ENCODE measurements at regions not wholly inside any gene's neighbourhood (a gene's known extent, or its start where the extent isn't known, plus 50 kb on each side); places are given as distances from the start of the nearest gene placed in this dataset.
"Not testable (repeated sequence)": the region's sequence is repeated elsewhere in the genome, so short reads cannot be mapped to it uniquely, and the experiment has no call there.

GRCh38 chrX:74009041-74009440, 156.5 kb upstream of the XIST start:
- no peaks in the 10 kb centered on the region for H3K27me3 Mint-ChIP-seq (ENCODE audit: low read depth in 3 of 3)
- no peak for DNase-seq
- no peaks in the 10 kb centered on the region for H3K4me1 Mint-ChIP-seq
- no peaks in the 10 kb centered on the region for H3K9me3 Mint-ChIP-seq
- no peak overlapping the region for H3K4me3 Mint-ChIP-seq
- H3K27ac Mint-ChIP-seq = peak overlapping the region in 1 of 6 donors; percentile 31
- peaks cover 0 to 12% (median 11%) of the 10 kb centered on the region in 3 donors for H3K36me3 Mint-ChIP-seq

DNA sequence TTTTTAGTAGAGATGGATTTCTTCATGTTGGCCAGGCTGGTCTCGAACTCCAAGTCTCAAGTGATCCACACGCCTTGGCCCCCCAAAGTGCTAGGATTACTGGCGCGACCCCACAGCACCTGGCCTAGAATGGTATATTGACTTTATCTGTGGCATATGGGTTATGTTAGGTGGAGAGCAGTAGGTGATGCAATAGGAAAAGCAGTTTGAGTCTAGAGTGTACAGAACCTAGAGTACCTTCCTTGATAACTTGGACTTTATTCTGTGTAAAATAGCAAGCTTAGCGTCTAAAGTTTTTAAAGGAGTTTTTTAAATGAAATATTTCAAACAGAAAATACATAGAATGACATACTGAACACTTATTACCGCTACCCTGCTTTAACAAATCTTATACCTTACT, 139.5 kb upstream of the XIST start:
- H3K36me3 Mint-ChIP-seq = peaks cover 6 to 14% (median 9%) of the 10 kb centered on the region in 3 donors
- no peak for DNase-seq
- no peak overlapping the region for H3K27ac Mint-ChIP-seq
- no peaks in the 10 kb centered on the region for H3K27me3 Mint-ChIP-seq (ENCODE audit: low read depth in 3 of 3)
- H3K9me3 Mint-ChIP-seq = no peaks in the 10 kb centered on the region
- H3K4me1 Mint-ChIP-seq = peaks cover 1 to 8% of the 10 kb centered on the region in 2 donors
- H3K4me3 Mint-ChIP-seq = no peak overlapping the region

DNA sequence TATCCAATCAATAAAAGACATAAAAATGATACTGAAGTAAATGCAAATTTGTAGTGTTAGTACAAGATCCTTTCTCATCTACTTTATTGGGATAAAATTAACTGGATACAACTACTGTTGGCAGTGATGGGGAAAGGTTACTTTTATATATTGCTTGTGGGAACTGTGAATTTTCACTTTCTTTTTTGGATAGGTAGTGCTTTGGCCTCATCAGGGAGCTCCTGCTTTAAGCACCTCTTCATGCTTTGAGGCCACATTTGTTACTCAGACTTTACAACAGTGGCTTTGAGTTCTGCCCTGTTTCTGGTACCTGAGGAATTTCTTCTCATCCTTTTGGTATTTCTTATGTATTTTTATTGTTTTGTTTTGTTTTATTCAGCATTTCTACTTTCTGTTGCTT, 134.7 kb upstream of the XIST start:
- Mint-ChIP-seq H3K36me3 (peaks cover 3 to 12% (median 12%) of the 10 kb centered on the region in 3 donors), H3K4me1 (peaks cover 4 to 22% of the 10 kb centered on the region in 2 donors), H3K9me3 (no peaks in the 10 kb centered on the region), H3K4me3 (no peak overlapping the region), H3K27me3 (ENCODE audit: low read depth in 3 of 3) (no peaks in the 10 kb centered on the region), H3K27ac (peak overlapping the region in 3 of 6 donors; percentile 22 to 75 (median 68))
- DNase-seq = no peak

GRCh38 chrX:73979551-73980131, 127.1 kb upstream of the XIST start:
- Mint-ChIP-seq H3K4me1 (peaks cover 29 to 65% of the 10 kb centered on the region in 2 donors), H3K27me3 (ENCODE audit: low read depth in 3 of 3) (peaks cover 0 to 2% (median 0%) of the 10 kb centered on the region in 3 donors), H3K36me3 (peaks cover 3 to 5% (median 4%) of the 10 kb centered on the region in 3 donors), H3K4me3 (no peak overlapping the region), H3K9me3 (no peaks in the 10 kb centered on the region), H3K27ac (peak overlapping the region in 3 of 6 donors; percentile 3 to 57 (median 34))
- no peak for DNase-seq

DNA sequence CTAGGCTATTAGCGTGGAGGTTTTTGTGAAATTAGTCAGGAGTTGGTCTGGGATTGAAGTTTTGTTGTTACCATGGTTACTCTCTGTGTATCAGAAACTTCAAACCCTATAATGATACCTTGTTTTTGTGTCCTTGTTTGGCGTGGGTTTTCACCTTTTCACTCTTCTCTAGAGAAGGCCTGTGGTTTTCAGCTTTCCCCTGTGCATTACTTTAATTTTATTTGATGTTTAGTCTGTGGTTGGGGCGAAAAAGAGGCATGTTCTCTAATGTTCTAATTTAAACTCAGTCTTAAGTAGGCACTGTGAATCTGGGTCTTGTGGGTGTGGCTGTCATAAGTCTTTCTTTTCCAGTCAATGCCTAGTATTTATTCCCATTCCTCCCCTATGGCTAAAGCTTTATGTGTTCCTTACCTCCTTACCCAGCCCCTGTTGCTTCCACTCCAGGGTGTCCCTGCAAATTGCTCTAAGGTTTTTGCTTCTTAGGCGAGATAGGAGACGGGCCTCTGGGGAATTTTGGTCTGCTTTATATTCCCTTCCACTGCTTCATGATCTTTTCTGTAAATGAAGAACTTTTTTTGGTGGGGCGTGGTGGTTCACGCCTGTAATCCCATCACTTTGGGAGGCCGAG, 125.1 kb upstream of the XIST start:
- peak overlapping the region; percentile 58 to 86 (median 82) for H3K27ac Mint-ChIP-seq
- peak; percentile 22 to 29 (median 29) for DNase-seq
- H3K9me3 Mint-ChIP-seq = no peaks in the 10 kb centered on the region
- H3K27me3 Mint-ChIP-seq (ENCODE audit: low read depth in 3 of 3) = peaks cover 0 to 2% (median 0%) of the 10 kb centered on the region in 3 donors
- H3K4me1 Mint-ChIP-seq = peaks cover 30 to 77% of the 10 kb centered on the region in 2 donors
- H3K4me3 Mint-ChIP-seq = peak overlapping the region in 4 of 5 donors; percentile 27 to 43 (median 41)
- H3K36me3 Mint-ChIP-seq = peaks cover 0 to 7% (median 0%) of the 10 kb centered on the region in 3 donors

DNA sequence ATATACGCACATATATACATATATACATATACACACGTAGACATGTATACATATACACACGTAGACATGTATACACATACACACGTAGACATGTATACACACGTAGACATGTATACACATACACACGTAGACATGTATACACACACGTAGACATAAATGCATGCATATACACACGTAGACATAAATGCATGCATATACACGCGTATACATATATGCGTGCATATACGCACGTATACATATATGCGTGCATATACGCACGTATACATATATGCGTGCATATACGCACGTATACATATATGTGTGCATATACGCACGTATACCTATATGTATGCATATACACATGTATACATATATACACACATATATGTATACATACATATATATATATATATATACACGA, 114.9 kb upstream of the XIST start:
- not testable (repeated sequence) for H3K36me3 Mint-ChIP-seq; H3K27ac Mint-ChIP-seq; H3K4me3 Mint-ChIP-seq; H3K9me3 Mint-ChIP-seq; DNase-seq; H3K27me3 Mint-ChIP-seq (ENCODE audit: low read depth in 3 of 3)
- peaks cover 25 to 60% of the 10 kb centered on the region in 2 donors for H3K4me1 Mint-ChIP-seq

DNA sequence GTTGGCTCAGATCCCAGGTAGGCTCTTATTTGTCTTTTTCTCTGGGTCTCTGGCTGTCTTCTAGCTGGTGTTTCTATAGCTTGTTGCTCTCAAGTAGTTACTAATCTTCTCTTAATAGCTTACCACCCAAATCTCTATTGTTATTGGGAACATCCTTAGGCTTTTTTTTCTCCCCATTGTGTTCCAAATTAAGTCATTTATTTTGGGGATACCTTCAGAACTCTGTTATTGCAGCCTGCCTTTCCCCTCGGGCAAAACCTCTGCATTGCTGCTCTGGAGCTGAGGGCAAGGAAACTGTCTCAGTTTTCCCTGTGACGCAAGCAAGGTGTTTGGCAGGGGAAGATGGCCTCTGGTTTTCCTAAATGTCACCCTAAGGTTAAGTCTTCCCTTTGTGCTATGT, 113.3 kb upstream of the XIST start:
- peak overlapping the region in 2 of 6 donors; percentile 14 to 55 for H3K27ac Mint-ChIP-seq
- peaks cover 0 to 4% (median 0%) of the 10 kb centered on the region in 3 donors for H3K27me3 Mint-ChIP-seq (ENCODE audit: low read depth in 3 of 3)
- no peak for DNase-seq
- H3K4me3 Mint-ChIP-seq = no peak overlapping the region
- no peaks in the 10 kb centered on the region for H3K9me3 Mint-ChIP-seq
- peaks cover 0 to under 1% (median 0%) of the 10 kb centered on the region in 3 donors for H3K36me3 Mint-ChIP-seq
- peaks cover 34 to 66% of the 10 kb centered on the region in 2 donors for H3K4me1 Mint-ChIP-seq

DNA sequence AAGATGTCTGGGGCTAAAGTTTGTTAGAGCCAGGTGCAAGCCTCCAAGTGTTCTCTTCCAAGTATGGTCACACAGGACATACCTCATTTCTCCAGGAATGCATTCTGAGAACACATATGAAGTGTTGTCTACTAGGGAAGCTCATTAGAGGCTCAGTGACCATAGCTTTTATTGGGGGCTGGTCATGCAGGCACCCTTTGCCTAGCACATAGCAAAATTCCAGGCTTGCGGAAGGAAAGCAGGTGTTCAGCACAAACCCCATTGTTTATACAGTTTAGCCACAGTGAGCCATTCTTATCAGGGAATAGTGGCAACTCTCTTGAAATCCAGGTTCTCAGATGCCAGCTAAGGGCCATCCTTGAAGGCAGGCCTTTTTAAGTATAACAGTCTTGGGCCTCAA, 112.1 kb upstream of the XIST start:
- Mint-ChIP-seq H3K36me3 (no peaks in the 10 kb centered on the region), H3K27me3 (ENCODE audit: low read depth in 3 of 3) (peaks cover 0 to 4% (median 0%) of the 10 kb centered on the region in 3 donors), H3K27ac (peak overlapping the region in 1 of 6 donors; percentile 21), H3K4me1 (peaks cover 41 to 71% of the 10 kb centered on the region in 2 donors), H3K9me3 (no peaks in the 10 kb centered on the region), H3K4me3 (no peak overlapping the region)
- DNase-seq = no peak

- Mint-ChIP-seq H3K27ac (no peak overlapping the region), H3K27me3 (ENCODE audit: low read depth in 3 of 3) (peaks cover 0 to 4% (median 0%) of the 10 kb centered on the region in 3 donors), H3K4me1 (peaks cover 46 to 77% of the 10 kb centered on the region in 2 donors), H3K36me3 (no peaks in the 10 kb centered on the region), H3K9me3 (no peaks in the 10 kb centered on the region), H3K4me3 (no peak overlapping the region)
- DNase-seq = no peak
Observed at GRCh38 chrX:73963682-73964081, 111.2 kb upstream of the XIST start.

DNA sequence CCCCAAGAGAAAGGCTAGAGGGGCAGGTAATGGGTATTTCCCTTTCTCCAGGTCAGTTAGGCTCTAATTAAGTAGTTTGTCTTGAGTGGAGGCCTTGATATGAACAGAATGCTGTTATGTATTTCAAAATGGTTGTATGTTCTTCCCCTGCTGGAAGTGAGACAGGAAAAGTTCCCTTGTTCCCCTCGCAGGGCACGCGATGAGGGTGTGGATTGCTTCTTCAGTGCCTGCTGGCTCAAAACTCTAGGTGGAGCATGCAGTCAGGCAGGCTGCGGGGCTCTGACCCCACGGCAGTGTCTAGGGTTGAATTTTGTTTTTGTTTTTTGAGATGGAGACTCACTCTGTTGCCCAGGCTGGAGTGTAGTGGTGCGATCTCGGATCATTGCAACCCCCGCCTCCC, 110.4 kb upstream of the XIST start:
- H3K4me3 Mint-ChIP-seq = no peak overlapping the region
- H3K9me3 Mint-ChIP-seq = no peaks in the 10 kb centered on the region
- H3K27ac Mint-ChIP-seq = no peak overlapping the region
- DNase-seq = no peak
- H3K27me3 Mint-ChIP-seq (ENCODE audit: low read depth in 3 of 3) = peaks cover 0 to 4% (median 0%) of the 10 kb centered on the region in 3 donors
- peaks cover 52 to 80% of the 10 kb centered on the region in 2 donors for H3K4me1 Mint-ChIP-seq
- H3K36me3 Mint-ChIP-seq = no peaks in the 10 kb centered on the region

DNA sequence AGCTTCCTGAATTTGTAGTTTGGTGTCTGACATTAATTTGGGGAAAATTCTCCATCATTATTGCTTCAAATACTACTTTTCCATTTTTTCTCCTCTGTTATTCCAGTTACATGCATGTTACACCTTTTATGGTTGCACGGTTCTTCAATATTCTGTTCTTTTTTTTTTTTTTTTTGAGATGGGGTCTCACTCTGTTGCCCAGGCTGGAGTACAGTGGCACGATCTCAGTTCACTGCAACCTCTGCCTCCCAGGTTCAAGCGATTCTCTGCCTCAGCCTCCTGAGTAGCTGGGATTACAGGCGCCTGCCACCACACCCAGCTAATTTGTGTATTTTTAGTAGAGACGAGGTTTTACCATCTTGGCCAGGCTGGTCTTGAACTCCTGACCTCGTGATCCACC, 109.4 kb upstream of the XIST start:
- DNase-seq; H3K9me3 Mint-ChIP-seq; H3K27me3 Mint-ChIP-seq (ENCODE audit: low read depth in 3 of 3); H3K4me3 Mint-ChIP-seq; H3K36me3 Mint-ChIP-seq: not testable (repeated sequence)
- Mint-ChIP-seq H3K4me1 (peaks cover 58 to 86% of the 10 kb centered on the region in 2 donors), H3K27ac (peak overlapping the region in 1 of 6 donors; percentile 10)

- H3K4me3 Mint-ChIP-seq = peak overlapping the region; percentile 94 to 97 (median 95)
- no peaks in the 10 kb centered on the region for H3K9me3 Mint-ChIP-seq
- peaks cover 3 to 8% (median 5%) of the 10 kb centered on the region in 3 donors for H3K27me3 Mint-ChIP-seq (ENCODE audit: low read depth in 3 of 3)
- peaks cover 3 to 12% (median 10%) of the 10 kb centered on the region in 3 donors for H3K36me3 Mint-ChIP-seq
- peak overlapping the region; percentile 87 to 98 (median 96) for H3K27ac Mint-ChIP-seq
- no peak for DNase-seq
- peaks cover 35 to 60% of the 10 kb centered on the region in 2 donors for H3K4me1 Mint-ChIP-seq
Observed at GRCh38 chrX:73944563-73944908, 92.0 kb upstream of the XIST start.

- H3K4me1 Mint-ChIP-seq = peaks cover 31 to 54% of the 10 kb centered on the region in 2 donors
- H3K4me3 Mint-ChIP-seq = peak overlapping the region; percentile 94 to 97 (median 95)
- H3K27me3 Mint-ChIP-seq (ENCODE audit: low read depth in 3 of 3) = peaks cover 3 to 8% (median 5%) of the 10 kb centered on the region in 3 donors
- H3K9me3 Mint-ChIP-seq = no peaks in the 10 kb centered on the region
- H3K36me3 Mint-ChIP-seq = peaks cover 3 to 7% (median 4%) of the 10 kb centered on the region in 3 donors
- DNase-seq = peak; percentile 83 to 86 (median 85)
- peak overlapping the region; percentile 87 to 98 (median 96) for H3K27ac Mint-ChIP-seq
Observed at GRCh38 chrX:73943693-73944562, 91.4 kb upstream of the XIST start.
